Mucosa of descending colon (tissue), 3 donors: ENCODE measurements at regions not wholly inside any gene's neighbourhood (a gene's known extent, or its start where the extent isn't known, plus 50 kb on each side); places are given as distances from the start of the nearest gene placed in this dataset.
"Not testable (repeated sequence)": the region's sequence is repeated elsewhere in the genome, so short reads cannot be mapped to it uniquely, and the experiment has no call there.

ENCODE experiments used
- ATAC-seq: fragments of 200-7000 bp; cut with Tn5 transposase; one replicate; pipeline ENCODE4 v1.9.1; 2020; ENCODE audit warnings: mild to moderate bottlenecking, moderate library complexity
- DNase-seq, 3 donors: peaks; one replicate each; pipeline ENCODE4 v3.0.0-alpha.2; 2020
- H3K36me3 ChIP-seq: fragments of 200-600 bp; one replicate; pipeline ENCODE4 v1.8.0; 2021; ENCODE audit warnings: low read depth, mild to moderate bottlenecking
- H3K4me1 ChIP-seq: fragments of 200-600 bp; one replicate; pipeline ENCODE4 v1.8.0; 2021; ENCODE audit warnings: low read depth, mild to moderate bottlenecking
- H3K4me3 ChIP-seq: fragments of 200-600 bp; one replicate; pipeline ENCODE4 v1.8.0; 2021; ENCODE audit warnings: mild to moderate bottlenecking
- H3K9me3 ChIP-seq: fragments of 200-600 bp; one replicate; pipeline ENCODE4 v1.8.0; 2021; ENCODE audit warnings: mild to moderate bottlenecking
- CTCF ChIP-seq: fragments of 200-600 bp; IDR thresholded peaks from one replicate; pipeline ENCODE4 v1.8.0; 2022; ENCODE audit warnings: antibody characterized with exemption, mild to moderate bottlenecking
- intact Hi-C, 2 donors: fragments of 100-400 bp; cut with DNase I in 1 of 2; cut with micrococcal nuclease in 1 of 2; formaldehyde crosslinking; loops; one replicate each; pipeline versions ENCODE4 v1.11.0 to v1.11.1; 2022; cut with DNase I, micrococcal nuclease
- donor health status: DM: no; HTN: no; CAD: no; lungs with moderate emphysema.
- donor health status: DM: no; HTN: no; CAD: no.
- donor health status: DM: no; HTN: yes; CAD: no.

DNA sequence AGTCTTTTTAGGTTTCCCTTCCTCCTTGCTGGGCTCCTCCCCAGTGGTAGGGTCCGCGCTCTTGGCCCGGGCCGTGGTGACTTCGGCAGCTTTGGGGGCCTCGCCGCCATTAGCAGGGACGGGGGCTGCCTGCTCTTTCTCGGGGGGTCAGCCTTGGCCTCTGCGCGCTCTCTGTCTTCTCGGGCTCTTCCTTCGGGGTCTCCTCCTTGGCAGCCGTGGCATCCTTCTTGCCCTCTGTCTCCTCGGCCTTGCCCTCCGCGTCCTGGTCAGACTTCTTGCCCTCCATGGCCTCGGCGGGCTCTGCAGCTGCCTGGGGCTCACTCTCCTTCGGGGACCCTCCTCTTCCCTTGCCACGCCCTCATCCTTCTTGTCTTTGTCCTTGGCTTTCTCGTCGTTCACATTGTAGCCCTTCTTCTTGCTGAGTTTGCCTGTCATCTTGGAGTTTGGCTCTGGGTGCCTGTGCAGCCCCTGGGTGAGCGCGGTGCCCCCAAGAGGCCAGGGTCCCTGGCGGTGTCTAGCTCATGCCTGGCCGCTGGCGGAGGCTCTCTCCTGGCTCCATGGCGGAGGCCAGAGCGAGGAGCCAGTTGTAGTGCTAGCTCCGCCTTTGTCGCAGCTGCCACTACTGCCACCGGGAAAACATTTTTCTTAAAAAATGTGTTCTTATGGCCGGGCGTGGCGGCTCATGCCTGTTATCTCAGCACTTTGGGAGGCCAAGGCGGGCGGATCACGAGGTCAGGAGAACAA lies 283.0 kb upstream of the SGCG start:
- no peak overlapping the region for H3K4me3 ChIP-seq
- intact Hi-C loops: no loop called here
- H3K4me1 ChIP-seq: no peaks in the 10 kb centered on the region
- DNase-seq: no peak
- H3K9me3 ChIP-seq: peaks cover 4% of the 10 kb centered on the region
- no peaks in the 10 kb centered on the region for H3K36me3 ChIP-seq
- TF ChIP-seq CTCF: no peak
- ATAC-seq: no peak

DNA sequence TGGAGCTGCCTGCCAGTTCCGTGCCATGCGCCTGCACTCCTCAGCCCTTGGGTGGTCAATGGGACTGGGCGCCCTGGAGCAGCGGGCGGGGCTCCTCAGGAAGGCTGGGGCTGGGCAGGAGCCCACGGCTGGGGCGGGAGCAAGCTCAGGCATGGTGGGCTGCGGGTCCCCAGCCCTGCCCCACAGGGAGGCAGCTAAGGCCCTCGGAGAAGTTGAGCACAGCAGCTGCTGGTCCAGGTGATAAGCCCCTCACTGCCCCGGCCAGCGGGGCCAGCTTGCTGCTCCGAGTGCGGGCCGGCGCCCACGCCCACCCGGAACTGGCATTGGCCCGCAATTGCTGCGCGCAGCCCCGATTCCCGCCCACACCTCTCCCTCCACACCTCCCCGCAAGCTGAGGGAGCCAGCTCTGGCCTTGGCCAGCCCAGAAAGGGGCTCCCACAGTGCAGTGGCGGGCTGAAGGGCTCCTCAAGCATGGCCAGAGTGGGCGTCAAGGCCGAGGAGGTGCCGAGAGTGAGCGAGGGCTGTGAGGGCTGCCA lies 280.3 kb upstream of the SGCG start:
- intact Hi-C loops, H3K4me3 ChIP-seq, H3K9me3 ChIP-seq, H3K36me3 ChIP-seq, ATAC-seq, H3K4me1 ChIP-seq, DNase-seq: not testable (repeated sequence)

DNA sequence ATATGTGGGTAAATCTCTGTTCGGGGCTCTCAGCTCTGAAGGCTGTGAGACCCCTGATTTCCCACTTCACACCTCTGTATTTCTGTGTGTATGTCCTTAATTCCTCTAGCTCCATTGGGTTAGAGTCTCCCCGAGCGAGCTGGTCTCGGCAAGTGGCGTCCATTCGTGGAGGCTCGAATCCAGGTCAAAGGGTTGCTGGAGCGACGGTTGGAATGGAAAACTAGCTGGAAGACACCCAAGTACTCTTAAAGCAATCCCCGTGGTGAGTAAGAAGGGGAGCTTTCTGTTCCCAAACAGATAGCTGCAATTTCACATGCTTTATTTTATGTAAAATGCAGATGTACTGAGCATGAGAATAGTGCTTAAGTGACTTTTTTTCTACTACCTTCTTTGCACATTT lies 277.5 kb upstream of the SGCG start:
- no peak for TF ChIP-seq CTCF
- H3K9me3 ChIP-seq: peaks cover 4% of the 10 kb centered on the region
- ATAC-seq: no peak

GRCh38 chr13:22903925-22904324 lies 276.9 kb upstream of the SGCG start:
- Histone ChIP-seq H3K4me1 (no peaks in the 10 kb centered on the region), H3K9me3 (peaks cover 4% of the 10 kb centered on the region), H3K4me3 (no peak overlapping the region), H3K36me3 (no peaks in the 10 kb centered on the region)
- no peak for TF ChIP-seq CTCF
- ATAC-seq: no peak
- intact Hi-C loops: no loop called here
- DNase-seq: no peak

More for the DNA sequence above, 277.5 kb upstream of the SGCG start:
- H3K4me3 ChIP-seq: no peak overlapping the region
- H3K36me3 ChIP-seq: no peaks in the 10 kb centered on the region
- no peak for DNase-seq
- intact Hi-C loops: no loop called here
- H3K4me1 ChIP-seq: no peaks in the 10 kb centered on the region

GRCh38 chr13:22915442-22916082 lies 265.2 kb upstream of the SGCG start:
- ATAC-seq: peak; percentile 84
- intact Hi-C loops: no loop called here
- Histone ChIP-seq H3K36me3 (no peaks in the 10 kb centered on the region), H3K4me3 (no peak overlapping the region), H3K4me1 (no peaks in the 10 kb centered on the region), H3K9me3 (no peaks in the 10 kb centered on the region)
- no peak for TF ChIP-seq CTCF
- peak; percentile 51 to 68 (median 60) for DNase-seq

GRCh38 chr13:22916276-22916675 lies 264.5 kb upstream of the SGCG start:
- ATAC-seq, H3K9me3 ChIP-seq, intact Hi-C loops, H3K4me3 ChIP-seq, H3K4me1 ChIP-seq, DNase-seq, H3K36me3 ChIP-seq: not testable (repeated sequence)
